ENCODE measurements at regions not wholly inside any gene's neighbourhood (a gene's known extent, or its start where the extent isn't known, plus 50 kb on each side); places are given as distances from the start of the nearest gene placed in this dataset.

DNA sequence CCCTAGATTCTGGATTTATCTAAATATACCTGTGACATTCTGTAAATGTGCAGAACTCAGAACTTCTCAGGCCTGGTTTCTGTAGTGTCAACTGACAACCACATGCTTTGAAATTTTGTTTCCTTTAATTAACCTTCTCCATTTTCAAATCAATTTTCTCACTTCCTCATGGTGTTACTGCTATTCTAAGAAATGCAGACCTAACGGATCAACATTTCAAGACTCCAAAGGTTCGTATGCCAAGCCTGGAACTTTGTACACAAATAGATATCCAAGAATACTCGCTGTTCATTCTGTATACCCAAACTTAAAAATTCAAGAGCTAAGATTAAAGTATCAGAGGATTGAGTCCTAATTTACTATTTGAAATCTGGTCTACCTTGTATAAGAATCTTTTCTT, 88.1 kb downstream of the SLC24A2 start:
- TF ChIP-seq, protein P1, sequence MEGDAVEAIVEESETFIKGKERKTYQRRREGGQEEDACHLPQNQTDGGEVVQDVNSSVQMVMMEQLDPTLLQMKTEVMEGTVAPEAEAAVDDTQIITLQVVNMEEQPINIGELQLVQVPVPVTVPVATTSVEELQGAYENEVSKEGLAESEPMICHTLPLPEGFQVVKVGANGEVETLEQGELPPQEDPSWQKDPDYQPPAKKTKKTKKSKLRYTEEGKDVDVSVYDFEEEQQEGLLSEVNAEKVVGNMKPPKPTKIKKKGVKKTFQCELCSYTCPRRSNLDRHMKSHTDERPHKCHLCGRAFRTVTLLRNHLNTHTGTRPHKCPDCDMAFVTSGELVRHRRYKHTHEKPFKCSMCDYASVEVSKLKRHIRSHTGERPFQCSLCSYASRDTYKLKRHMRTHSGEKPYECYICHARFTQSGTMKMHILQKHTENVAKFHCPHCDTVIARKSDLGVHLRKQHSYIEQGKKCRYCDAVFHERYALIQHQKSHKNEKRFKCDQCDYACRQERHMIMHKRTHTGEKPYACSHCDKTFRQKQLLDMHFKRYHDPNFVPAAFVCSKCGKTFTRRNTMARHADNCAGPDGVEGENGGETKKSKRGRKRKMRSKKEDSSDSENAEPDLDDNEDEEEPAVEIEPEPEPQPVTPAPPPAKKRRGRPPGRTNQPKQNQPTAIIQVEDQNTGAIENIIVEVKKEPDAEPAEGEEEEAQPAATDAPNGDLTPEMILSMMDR (IDR thresholded peaks at IDR 0.05) = no peak
- no peak for ATAC-seq (ENCODE audit: low FRiP score)
- no peak for DNase-seq (ENCODE audit: low spot score)

DNA sequence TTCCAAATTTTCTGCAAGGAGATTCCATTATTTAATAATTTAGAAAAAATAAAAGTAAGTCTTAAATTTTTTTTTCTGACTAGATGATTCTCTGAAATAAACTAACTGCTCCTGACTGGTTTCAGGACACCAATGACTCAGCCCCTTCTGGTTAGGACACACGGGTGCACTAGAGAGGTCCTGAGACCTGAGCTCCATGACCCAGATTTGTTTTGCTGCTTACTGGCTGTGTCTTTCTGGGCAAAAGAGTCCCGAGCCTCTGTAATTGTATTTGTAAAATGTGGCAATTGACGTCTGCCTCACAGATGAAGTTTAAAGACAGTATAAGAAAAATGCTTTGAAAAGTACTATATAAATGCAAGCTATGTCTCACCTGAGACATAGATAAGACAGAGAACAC, 89.1 kb downstream of the SLC24A2 start:
- TF ChIP-seq, protein P1 (IDR thresholded peaks at IDR 0.05) = no peak
- ATAC-seq (ENCODE audit: low FRiP score) (no peak), DNase-seq (ENCODE audit: low spot score) (no peak)

DNA sequence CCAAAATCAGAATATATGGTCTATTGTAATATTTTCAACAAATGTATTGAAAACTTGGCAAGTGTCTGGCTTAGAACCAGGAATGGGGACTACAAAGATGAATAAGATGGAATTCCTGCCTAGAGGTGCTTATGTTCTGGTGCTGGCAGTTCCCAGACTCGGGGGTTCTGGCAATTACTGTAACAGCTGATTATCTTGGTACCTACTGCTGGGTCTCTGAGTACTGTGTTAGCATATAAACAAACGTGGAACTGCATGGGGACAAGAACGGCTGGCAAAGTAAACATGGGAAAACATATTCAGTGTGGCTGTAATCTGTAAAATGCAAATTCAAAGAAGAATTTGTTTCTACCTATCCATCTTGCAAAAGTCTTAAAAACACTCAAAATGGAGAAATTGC, 89.9 kb downstream of the SLC24A2 start:
- TF ChIP-seq, protein P1 (IDR thresholded peaks at IDR 0.05) = no peak
- no peak for DNase-seq (ENCODE audit: low spot score)
- ATAC-seq (ENCODE audit: low FRiP score) = no peak

DNA sequence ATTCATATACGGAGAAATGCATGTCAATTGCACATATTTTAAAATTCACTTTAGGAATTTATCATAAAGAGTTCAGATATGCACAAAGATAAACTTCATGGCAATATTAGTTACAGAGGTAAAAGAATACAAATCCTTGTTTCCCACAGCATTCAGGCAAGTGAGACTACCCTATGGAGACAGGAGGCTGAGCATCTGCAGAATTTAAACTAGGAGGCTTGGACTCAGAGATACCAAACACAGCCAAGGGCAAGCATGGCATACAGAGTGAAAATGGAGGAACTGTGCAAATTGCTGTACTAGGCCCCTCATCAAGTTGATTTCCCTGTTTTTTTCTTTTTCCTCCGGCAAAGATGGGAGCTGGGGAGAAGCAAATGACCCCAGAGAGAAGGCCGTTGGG, 94.2 kb downstream of the SLC24A2 start:
- TF ChIP-seq, protein P1 (IDR thresholded peaks at IDR 0.05) = no peak
- DNase-seq (ENCODE audit: low spot score) = no peak
- ATAC-seq (ENCODE audit: low FRiP score) = no peak

DNA sequence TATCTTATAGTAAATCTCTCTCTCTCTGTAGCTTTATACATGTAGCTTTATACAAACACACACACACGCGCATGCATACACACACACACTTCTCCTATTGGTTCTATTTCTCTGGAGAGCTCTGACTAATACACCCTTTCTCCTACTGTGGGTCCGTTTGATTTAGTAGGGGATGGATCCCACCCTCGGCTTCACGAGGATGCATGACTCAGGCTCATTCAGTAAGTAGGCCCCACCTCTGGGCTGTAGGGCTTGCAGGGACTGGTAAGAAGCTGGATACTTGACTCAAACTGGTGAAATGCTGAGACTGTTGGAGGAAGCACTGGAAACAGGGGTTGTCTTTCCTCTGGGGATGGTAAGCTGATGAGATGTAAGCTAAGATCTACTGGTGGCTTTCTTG, 98.7 kb downstream of the SLC24A2 start:
- TF ChIP-seq, protein P1 (IDR thresholded peaks at IDR 0.05) = no peak
- DNase-seq (ENCODE audit: low spot score) = no peak
- ATAC-seq (ENCODE audit: low FRiP score) = no peak

DNA sequence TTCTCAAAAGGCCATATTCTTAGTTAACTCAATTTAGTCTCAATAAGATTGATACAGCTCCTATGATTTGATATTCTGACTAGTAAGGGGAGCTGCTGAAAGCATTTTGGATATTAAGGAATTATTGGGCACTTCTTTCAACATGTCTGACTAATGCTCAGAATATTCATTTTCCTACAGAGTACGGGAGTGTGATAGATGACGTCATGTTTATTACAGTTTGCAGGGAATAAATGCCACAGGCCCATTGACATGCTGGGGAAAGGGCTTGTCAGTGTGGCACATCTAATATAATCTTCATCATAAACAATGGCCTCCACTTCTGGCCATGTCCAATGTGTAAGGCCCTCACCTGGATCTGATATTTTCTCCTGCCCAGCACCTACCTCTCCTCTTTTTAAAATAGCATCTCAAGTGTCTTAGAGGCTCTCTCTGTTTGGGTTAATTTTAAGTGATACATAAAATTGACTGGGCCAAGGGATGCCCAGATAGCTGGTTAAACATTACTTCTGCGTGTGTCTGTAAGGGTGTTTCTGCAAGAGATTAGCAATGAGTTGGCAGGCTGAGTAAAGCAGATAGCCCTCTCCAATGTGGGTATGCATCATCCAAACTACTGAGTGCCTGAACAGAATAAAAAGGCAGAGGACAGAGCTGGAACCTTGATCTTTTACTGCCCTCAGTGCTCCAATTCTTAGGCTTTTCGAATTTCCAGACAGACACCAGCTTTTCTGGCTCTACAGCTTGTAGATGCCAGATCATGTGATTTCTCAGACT, 99.3 kb downstream of the SLC24A2 start:
- ATAC-seq (ENCODE audit: low FRiP score) (no peak), DNase-seq (ENCODE audit: low spot score) (no peak)
- TF ChIP-seq, protein P1 (IDR thresholded peaks at IDR 0.05) = no peak

DNA sequence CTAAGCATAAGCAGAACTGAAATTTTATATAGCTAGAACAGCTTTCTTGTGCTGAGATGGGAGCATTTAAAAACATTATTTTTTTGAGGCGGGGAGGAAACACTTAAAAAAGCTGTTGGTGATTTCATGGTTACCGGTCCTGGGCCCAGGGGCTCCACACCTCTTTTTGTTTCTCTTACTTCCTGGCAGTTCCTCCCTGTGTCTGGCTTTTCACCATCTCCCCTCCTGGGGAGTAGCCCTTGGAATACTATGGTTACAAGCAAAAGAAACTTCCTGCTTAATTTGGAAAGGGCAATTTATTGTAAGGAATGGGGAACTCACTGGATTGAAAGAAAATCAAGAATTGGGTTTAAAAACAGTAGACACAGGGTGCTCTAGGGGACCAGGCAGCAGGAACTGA, 105.1 kb downstream of the SLC24A2 start:
- DNase-seq (ENCODE audit: low spot score) (no peak), ATAC-seq (ENCODE audit: low FRiP score) (no peak)
- TF ChIP-seq, protein P1 (IDR thresholded peaks at IDR 0.05) = no peak
